ENCODE measurements at regions not wholly inside any gene's neighbourhood (a gene's known extent, or its start where the extent isn't known, plus 50 kb on each side); places are given as distances from the start of the nearest gene placed in this dataset.

DNA sequence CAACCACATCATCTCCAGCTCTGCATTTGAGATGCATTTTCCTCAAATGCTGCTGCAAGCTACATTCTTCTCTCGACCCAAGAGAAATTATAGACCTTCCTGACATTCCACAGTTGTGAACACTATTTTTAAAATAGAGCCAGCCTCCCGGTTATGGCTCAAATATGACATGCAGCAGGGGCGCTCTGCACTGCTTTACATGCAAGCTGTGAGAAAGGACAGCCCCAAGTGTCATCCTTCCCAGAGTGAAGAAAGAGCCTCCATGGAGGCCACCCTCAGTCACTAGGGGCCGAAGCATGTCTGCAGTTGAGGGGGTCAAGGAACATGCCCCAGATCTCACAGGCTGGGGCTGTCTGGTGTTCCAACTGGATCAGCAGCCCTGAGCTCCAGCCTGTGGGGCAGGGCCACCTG lies 63.9 kb upstream of the CHST15 start:
- TF ChIP-seq, protein P1, sequence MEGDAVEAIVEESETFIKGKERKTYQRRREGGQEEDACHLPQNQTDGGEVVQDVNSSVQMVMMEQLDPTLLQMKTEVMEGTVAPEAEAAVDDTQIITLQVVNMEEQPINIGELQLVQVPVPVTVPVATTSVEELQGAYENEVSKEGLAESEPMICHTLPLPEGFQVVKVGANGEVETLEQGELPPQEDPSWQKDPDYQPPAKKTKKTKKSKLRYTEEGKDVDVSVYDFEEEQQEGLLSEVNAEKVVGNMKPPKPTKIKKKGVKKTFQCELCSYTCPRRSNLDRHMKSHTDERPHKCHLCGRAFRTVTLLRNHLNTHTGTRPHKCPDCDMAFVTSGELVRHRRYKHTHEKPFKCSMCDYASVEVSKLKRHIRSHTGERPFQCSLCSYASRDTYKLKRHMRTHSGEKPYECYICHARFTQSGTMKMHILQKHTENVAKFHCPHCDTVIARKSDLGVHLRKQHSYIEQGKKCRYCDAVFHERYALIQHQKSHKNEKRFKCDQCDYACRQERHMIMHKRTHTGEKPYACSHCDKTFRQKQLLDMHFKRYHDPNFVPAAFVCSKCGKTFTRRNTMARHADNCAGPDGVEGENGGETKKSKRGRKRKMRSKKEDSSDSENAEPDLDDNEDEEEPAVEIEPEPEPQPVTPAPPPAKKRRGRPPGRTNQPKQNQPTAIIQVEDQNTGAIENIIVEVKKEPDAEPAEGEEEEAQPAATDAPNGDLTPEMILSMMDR (IDR thresholded peaks at IDR 0.05; ENCODE audit: low read depth, low read length, poor library complexity, severe bottlenecking): no peak
- TF ChIP-seq EZH2phosphoT487 (IDR thresholded peaks at IDR 0.05; ENCODE audit: borderline replicate concordance, low read length): no peak
